ENCODE measurements at regions not wholly inside any gene's neighbourhood (a gene's known extent, or its start where the extent isn't known, plus 50 kb on each side); places are given as distances from the start of the nearest gene placed in this dataset.

DNA sequence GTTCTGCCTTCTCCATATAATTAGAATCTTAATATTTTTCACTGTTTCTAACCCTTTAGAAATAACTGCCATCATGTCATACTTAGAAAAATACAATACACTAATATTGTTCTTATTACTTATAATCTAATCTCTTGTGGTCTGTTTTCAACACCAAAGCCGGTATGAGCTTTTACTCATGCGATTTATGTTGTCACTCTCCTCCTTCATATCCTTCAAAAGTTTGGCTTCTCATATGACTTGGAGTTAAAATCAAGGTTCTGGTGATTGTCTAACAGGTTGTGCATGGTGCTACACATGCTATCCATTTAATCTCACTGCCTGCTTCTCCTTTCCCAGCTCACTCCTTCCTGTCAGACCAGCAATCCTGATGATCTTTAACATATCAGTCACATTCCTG, 1392.9 kb downstream of the ARAP2 start:
- no peaks in the 10 kb centered on the region for H3K9me3 ChIP-seq (replicated peaks in 1 of 3)
- intact Hi-C loops (cut with DNase I): no loop called here
- H3K27me3 ChIP-seq: no peaks in the 10 kb centered on the region
- WGBS, 4 donors: 63 to 68% (median 66%) methylated on average over 2 of the region's 2 CpGs
- no peak for TF ChIP-seq POLR2A (IDR thresholded peaks at IDR 0.05)
- no peak overlapping the region for H3K27ac ChIP-seq
- DNase-seq: no peak
- H3K4me3 ChIP-seq: no peak overlapping the region
- H3K36me3 ChIP-seq (replicated peaks in 1 of 2): no peaks in the 10 kb centered on the region
- H3K4me1 ChIP-seq (replicated peaks in 1 of 2): no peaks in the 10 kb centered on the region

DNA sequence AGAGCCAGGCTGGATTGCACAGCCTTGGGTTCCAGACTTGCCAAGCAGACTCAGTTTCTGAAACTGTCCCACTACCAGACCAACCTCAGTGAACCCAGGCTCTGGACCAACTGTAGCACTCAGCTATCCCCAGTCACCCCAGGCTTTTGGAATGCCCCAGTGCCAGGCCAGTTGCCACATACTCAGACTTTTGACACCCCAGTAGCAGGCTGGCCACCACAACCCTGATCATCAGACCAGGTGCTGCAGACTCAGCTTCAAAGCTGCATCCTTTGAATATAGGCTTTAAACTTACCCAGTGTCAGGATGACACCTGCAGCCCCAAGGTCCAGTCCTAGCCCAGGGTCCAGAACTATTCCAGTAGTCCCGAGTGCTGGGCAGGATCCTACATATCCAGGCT, 1389.9 kb downstream of the ARAP2 start:
- DNase-seq: no peak
- intact Hi-C loops (cut with DNase I): no loop called here
- no peaks in the 10 kb centered on the region for H3K36me3 ChIP-seq (replicated peaks in 1 of 2)
- H3K27ac ChIP-seq: no peak overlapping the region
- H3K4me3 ChIP-seq: no peak overlapping the region
- H3K27me3 ChIP-seq: no peaks in the 10 kb centered on the region
- no peak for TF ChIP-seq POLR2A (IDR thresholded peaks at IDR 0.05)
- TF ChIP-seq, protein P1, sequence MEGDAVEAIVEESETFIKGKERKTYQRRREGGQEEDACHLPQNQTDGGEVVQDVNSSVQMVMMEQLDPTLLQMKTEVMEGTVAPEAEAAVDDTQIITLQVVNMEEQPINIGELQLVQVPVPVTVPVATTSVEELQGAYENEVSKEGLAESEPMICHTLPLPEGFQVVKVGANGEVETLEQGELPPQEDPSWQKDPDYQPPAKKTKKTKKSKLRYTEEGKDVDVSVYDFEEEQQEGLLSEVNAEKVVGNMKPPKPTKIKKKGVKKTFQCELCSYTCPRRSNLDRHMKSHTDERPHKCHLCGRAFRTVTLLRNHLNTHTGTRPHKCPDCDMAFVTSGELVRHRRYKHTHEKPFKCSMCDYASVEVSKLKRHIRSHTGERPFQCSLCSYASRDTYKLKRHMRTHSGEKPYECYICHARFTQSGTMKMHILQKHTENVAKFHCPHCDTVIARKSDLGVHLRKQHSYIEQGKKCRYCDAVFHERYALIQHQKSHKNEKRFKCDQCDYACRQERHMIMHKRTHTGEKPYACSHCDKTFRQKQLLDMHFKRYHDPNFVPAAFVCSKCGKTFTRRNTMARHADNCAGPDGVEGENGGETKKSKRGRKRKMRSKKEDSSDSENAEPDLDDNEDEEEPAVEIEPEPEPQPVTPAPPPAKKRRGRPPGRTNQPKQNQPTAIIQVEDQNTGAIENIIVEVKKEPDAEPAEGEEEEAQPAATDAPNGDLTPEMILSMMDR (IDR thresholded peaks at IDR 0.05): no peak
- H3K4me1 ChIP-seq (replicated peaks in 1 of 2): no peaks in the 10 kb centered on the region
- H3K9me3 ChIP-seq (replicated peaks in 1 of 3): no peaks in the 10 kb centered on the region
- 29 to 59% (median 46%) methylated on average over 1 of the region's 1 CpG for WGBS, 4 donors

DNA sequence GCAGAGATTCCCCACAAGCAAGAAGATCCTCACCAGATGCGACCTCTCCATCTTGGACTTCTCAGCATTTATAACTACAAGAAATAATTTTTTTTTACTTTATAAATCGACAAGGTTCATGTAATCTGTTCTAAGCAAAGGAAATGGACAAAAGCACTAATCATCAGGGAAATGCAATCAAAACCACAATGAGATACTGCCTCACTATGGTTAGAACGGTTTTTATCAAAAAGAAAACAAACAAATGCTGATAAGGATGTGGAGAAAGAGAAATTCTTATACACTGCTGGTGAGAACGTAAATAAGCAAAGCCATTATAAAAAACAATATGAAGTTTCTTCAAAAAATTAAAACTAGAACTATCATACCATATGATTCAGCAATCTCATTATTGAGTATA, 1382.6 kb downstream of the ARAP2 start:
- intact Hi-C loops (cut with DNase I): no loop called here
- H3K36me3 ChIP-seq (replicated peaks in 1 of 2): no peaks in the 10 kb centered on the region
- H3K9me3 ChIP-seq (replicated peaks in 1 of 3): no peaks in the 10 kb centered on the region
- DNase-seq: no peak
- no peaks in the 10 kb centered on the region for H3K27me3 ChIP-seq
- H3K4me3 ChIP-seq: no peak overlapping the region
- TF ChIP-seq POLR2A (IDR thresholded peaks at IDR 0.05): no peak
- TF ChIP-seq, protein P1 (IDR thresholded peaks at IDR 0.05): no peak
- 29 to 44% (median 34%) methylated on average over 4 of the region's 4 CpGs for WGBS, 4 donors
- no peaks in the 10 kb centered on the region for H3K4me1 ChIP-seq (replicated peaks in 1 of 2)
- H3K27ac ChIP-seq: no peak overlapping the region

DNA sequence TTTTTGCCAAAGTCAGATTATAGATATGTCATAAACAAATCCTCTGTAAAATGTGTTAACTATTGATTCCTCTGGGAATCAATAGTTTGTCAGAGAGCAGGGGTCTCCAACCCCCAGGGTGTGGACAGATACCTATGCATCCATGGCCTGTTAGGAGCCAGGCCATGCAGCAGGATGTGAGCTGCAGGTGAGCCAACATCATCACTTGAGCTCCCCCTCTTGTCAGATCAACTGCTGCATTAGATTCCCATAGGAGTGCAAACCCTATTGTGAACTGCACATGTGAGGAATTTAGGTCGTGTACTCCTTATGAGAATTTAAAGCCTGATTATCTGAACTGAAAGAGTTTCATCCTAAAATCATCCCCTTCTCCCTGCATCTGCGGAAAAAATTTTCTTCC, 1365.4 kb downstream of the ARAP2 start:
- WGBS, 4 donors: 59 to 65% (median 60%) methylated on average over 2 of the region's 2 CpGs
- Histone ChIP-seq H3K36me3 (replicated peaks in 1 of 2) (no peaks in the 10 kb centered on the region), H3K4me1 (replicated peaks in 1 of 2) (no peaks in the 10 kb centered on the region), H3K27ac (no peak overlapping the region), H3K4me3 (no peak overlapping the region), H3K27me3 (no peaks in the 10 kb centered on the region), H3K9me3 (replicated peaks in 1 of 3) (no peaks in the 10 kb centered on the region)
- intact Hi-C loops (cut with DNase I): no loop called here
- TF ChIP-seq POLR2A (IDR thresholded peaks at IDR 0.05): no peak
- TF ChIP-seq, protein P1 (IDR thresholded peaks at IDR 0.05): no peak
- no peak for DNase-seq

DNA sequence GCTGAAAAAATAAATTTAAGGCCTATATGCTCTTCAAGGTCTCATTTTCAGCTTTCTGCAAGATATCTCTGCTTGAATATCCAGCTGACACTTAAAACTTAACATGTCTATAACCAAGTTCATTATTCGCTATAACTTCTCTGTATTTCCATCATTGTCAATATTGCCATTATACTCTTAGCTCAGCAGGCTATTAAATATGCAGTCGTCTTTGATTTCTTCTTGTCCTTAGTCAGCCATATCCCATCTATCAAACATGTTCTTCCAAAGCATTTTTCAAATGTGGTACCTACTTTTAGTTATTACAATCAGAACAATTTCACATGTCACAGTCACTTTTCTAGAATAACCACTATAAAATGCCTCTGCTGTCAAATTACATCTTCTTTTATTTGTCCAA, 1364.1 kb downstream of the ARAP2 start:
- intact Hi-C loops (cut with DNase I): no loop called here
- no peaks in the 10 kb centered on the region for H3K36me3 ChIP-seq (replicated peaks in 1 of 2)
- no peak overlapping the region for H3K27ac ChIP-seq
- no peak for TF ChIP-seq POLR2A (IDR thresholded peaks at IDR 0.05)
- H3K9me3 ChIP-seq (replicated peaks in 1 of 3): no peaks in the 10 kb centered on the region
- no peaks in the 10 kb centered on the region for H3K4me1 ChIP-seq (replicated peaks in 1 of 2)
- 56 to 71% (median 64%) methylated on average over 2 of the region's 2 CpGs for WGBS, 4 donors
- no peaks in the 10 kb centered on the region for H3K27me3 ChIP-seq
- no peak overlapping the region for H3K4me3 ChIP-seq
- DNase-seq: no peak

Measured in adrenal gland (tissue), 9 donors.